H9 (cell line): ENCODE measurements at regions not wholly inside any gene's neighbourhood (a gene's known extent, or its start where the extent isn't known, plus 50 kb on each side); places are given as distances from the start of the nearest gene placed in this dataset.
A peak's percentile ranks its signal among the peaks of the same experiment; 100 is the strongest.

Source experiments
- DNase-seq: peaks from one replicate; pipeline ENCODE4 v3.0.0-alpha.2; 2017
- H2AFZ ChIP-seq: one replicate; pipeline ENCODE4 v1.6.1; 2013; ENCODE audit warnings: mild to moderate bottlenecking, low read length, control low read depth, moderate library complexity
- H2AK5ac ChIP-seq: 2 replicates; pipeline ENCODE4 v1.6.1; 2013; ENCODE audit warnings: low read length, control low read depth, mixed read lengths; ENCODE audit not compliant: insufficient read length
- H2BK120ac ChIP-seq: one replicate; pipeline ENCODE4 v1.6.1; 2013; ENCODE audit warnings: low read depth, mild to moderate bottlenecking, low read length, control low read depth, inconsistent platforms; ENCODE audit not compliant: poor library complexity, severe bottlenecking
- H2BK12ac ChIP-seq: 2 replicates; pipeline ENCODE4 v1.6.1; 2013; ENCODE audit warnings: low read length, control low read depth, mixed read lengths, low read depth; ENCODE audit not compliant: insufficient read length
- H2BK15ac ChIP-seq: 2 replicates; pipeline ENCODE4 v1.6.1; 2013; ENCODE audit warnings: low read depth, low read length, control low read depth
- H2BK20ac ChIP-seq: one replicate; pipeline ENCODE4 v1.6.1; 2013; ENCODE audit warnings: low read depth, mild to moderate bottlenecking, low read length, control low read depth, inconsistent platforms; ENCODE audit not compliant: poor library complexity, severe bottlenecking
- H2BK5ac ChIP-seq: 2 replicates; pipeline ENCODE4 v1.6.1; 2013; ENCODE audit warnings: low read length, control low read depth, mixed read lengths; ENCODE audit not compliant: insufficient read length
- H3K14ac ChIP-seq: 2 replicates; pipeline ENCODE4 v1.6.1; 2013; ENCODE audit warnings: low read length, control low read depth; ENCODE audit not compliant: insufficient read depth
- H3K18ac ChIP-seq: 2 replicates; pipeline ENCODE4 v1.6.1; 2013; ENCODE audit warnings: low read depth, mild to moderate bottlenecking, mixed read lengths, low read length, control low read depth; ENCODE audit not compliant: insufficient read length
- H3K23ac ChIP-seq: 2 replicates; pipeline ENCODE4 v1.6.1; 2013; ENCODE audit warnings: low read length, control low read depth, mixed read lengths, low read depth; ENCODE audit not compliant: insufficient read length
- H3K23me2 ChIP-seq: 2 replicates; pipeline ENCODE4 v1.6.1; 2013; ENCODE audit warnings: low read depth, mild to moderate bottlenecking, mixed read lengths, low read length, control low read depth; ENCODE audit not compliant: insufficient read length, poor library complexity, severe bottlenecking
- H3K27ac ChIP-seq: 2 replicates; pipeline ENCODE4 v1.5.1; 2013; ENCODE audit warnings: low read length, control low read depth, mixed read lengths, low read depth; ENCODE audit not compliant: insufficient read length
- H3K27me3 ChIP-seq: 2 replicates; pipeline ENCODE4 v1.6.1; 2013; ENCODE audit warnings: low read length, control low read depth, inconsistent platforms; ENCODE audit not compliant: insufficient read depth
- H3K4ac ChIP-seq: 2 replicates; pipeline ENCODE4 v1.6.1; 2013; ENCODE audit warnings: low read depth, mild to moderate bottlenecking, control low read depth, inconsistent platforms, low read length, moderate library complexity
- H3K4me1 ChIP-seq: 2 replicates; pipeline ENCODE4 v1.6.1; 2013; ENCODE audit warnings: low read length, control low read depth, inconsistent platforms; ENCODE audit not compliant: insufficient read depth
- H3K4me2 ChIP-seq: 2 replicates; pipeline ENCODE4 v1.6.1; 2013; ENCODE audit warnings: low read length, control low read depth, mixed read lengths; ENCODE audit not compliant: insufficient read length, insufficient read depth
- H3K56ac ChIP-seq: 2 replicates; pipeline ENCODE4 v1.6.1; 2013; ENCODE audit warnings: low read depth, mild to moderate bottlenecking, mixed read lengths, low read length, control low read depth; ENCODE audit not compliant: insufficient read length
- H3K79me1 ChIP-seq: 2 replicates; pipeline ENCODE4 v1.6.1; 2013; ENCODE audit warnings: low read depth, mild to moderate bottlenecking, moderate library complexity, low read length, control low read depth, inconsistent platforms; ENCODE audit not compliant: insufficient read depth, poor library complexity, severe bottlenecking
- H3K79me2 ChIP-seq: 2 replicates; pipeline ENCODE4 v1.6.1; 2013; ENCODE audit warnings: low read length, control low read depth, inconsistent platforms; ENCODE audit not compliant: insufficient read depth
- H3K9ac ChIP-seq: 2 replicates; pipeline ENCODE4 v1.6.1; 2013; ENCODE audit warnings: low read length, control low read depth, mixed read lengths; ENCODE audit not compliant: insufficient read length; ENCODE audit errors: extremely low read depth
- H3K9me3 ChIP-seq: one replicate; pipeline ENCODE4 v1.6.1; 2013; ENCODE audit warnings: low read depth, low read length, inconsistent platforms; ENCODE audit not compliant: control insufficient read depth
- H3T11ph ChIP-seq: one replicate; pipeline ENCODE4 v1.6.1; 2013; ENCODE audit warnings: mild to moderate bottlenecking, low read length, control low read depth, inconsistent platforms
- H4K20me1 ChIP-seq: one replicate; pipeline ENCODE4 v1.6.1; 2013; ENCODE audit not compliant: control insufficient read depth, insufficient read length, insufficient read depth
- H4K5ac ChIP-seq: 2 replicates; pipeline ENCODE4 v1.6.1; 2013; ENCODE audit warnings: low read depth, mild to moderate bottlenecking, mixed read lengths, low read length, control low read depth; ENCODE audit not compliant: insufficient read length
- H4K8ac ChIP-seq: replicated peaks from 2 replicates; pipeline ENCODE4 v1.6.1; 2013; ENCODE audit warnings: low read length, control low read depth, mixed read lengths, low read depth; ENCODE audit not compliant: insufficient read length
- H4K91ac ChIP-seq: 2 replicates; pipeline ENCODE4 v1.6.1; 2013; ENCODE audit warnings: low read depth, mild to moderate bottlenecking, moderate library complexity, mixed read lengths, low read length, control low read depth; ENCODE audit not compliant: insufficient read length
- H3K27ac Mint-ChIP-seq, 3 experiments: 2 replicates in 2 of 3; 3 replicates in 1 of 3; pipeline ENCODE4 v1.8.0; 2020 to 2021; ENCODE audit warnings: mixed read lengths in 3 of 3, mild to moderate bottlenecking in 1 of 3, moderate library complexity in 1 of 3
- H3K27me3 Mint-ChIP-seq: 2 replicates; pipeline ENCODE4 v1.8.0; 2021; ENCODE audit warnings: low read depth, mild to moderate bottlenecking, moderate library complexity, mixed read lengths
- H3K36me3 Mint-ChIP-seq, 3 experiments: 2 replicates in 2 of 3; 3 replicates in 1 of 3; pipeline ENCODE4 v1.8.0; 2020 to 2021; ENCODE audit warnings: low read depth in 3 of 3, mixed read lengths in 3 of 3; ENCODE audit not compliant: insufficient read depth in 1 of 3
- H3K4me1 Mint-ChIP-seq, 2 experiments: 2 replicates each; pipeline ENCODE4 v1.8.0; 2020; ENCODE audit warnings: mixed read lengths in 2 of 2
- H3K4me3 Mint-ChIP-seq, 2 experiments: 2 replicates in 1 of 2; 3 replicates in 1 of 2; pipeline ENCODE4 v1.8.0; 2020 to 2021; ENCODE audit warnings: mild to moderate bottlenecking in 2 of 2, mixed read lengths in 2 of 2, moderate library complexity in 1 of 2
- H3K9me3 Mint-ChIP-seq, 2 experiments: 2 replicates in 1 of 2; 3 replicates in 1 of 2; pipeline ENCODE4 v1.8.0; 2020; ENCODE audit warnings: mild to moderate bottlenecking in 2 of 2, mixed read lengths in 2 of 2, moderate library complexity in 1 of 2
- WGBS: extraction: QIAGEN DNeasy Blood & Tissue Kit; methylation state at CpG from one replicate; pipeline ENCODE4 v1.1.7; 2013; ENCODE audit warnings: missing lambda C conversion rate, low lambda C conversion rate, mixed read lengths; ENCODE audit not compliant: insufficient read length; ENCODE audit errors: extremely low coverage; 5-methylcytosine and 5-hydroxymethylcytosine counted together
- TF ChIP-seq, protein P1 (sequence below): fragments of 200-600 bp; sonication (generic); conservative IDR thresholded peaks from 3 replicates; pipeline ENCODE4 v1.8.0; 2021; ENCODE audit warnings: antibody characterized with exemption, mild to moderate bottlenecking

DNA sequence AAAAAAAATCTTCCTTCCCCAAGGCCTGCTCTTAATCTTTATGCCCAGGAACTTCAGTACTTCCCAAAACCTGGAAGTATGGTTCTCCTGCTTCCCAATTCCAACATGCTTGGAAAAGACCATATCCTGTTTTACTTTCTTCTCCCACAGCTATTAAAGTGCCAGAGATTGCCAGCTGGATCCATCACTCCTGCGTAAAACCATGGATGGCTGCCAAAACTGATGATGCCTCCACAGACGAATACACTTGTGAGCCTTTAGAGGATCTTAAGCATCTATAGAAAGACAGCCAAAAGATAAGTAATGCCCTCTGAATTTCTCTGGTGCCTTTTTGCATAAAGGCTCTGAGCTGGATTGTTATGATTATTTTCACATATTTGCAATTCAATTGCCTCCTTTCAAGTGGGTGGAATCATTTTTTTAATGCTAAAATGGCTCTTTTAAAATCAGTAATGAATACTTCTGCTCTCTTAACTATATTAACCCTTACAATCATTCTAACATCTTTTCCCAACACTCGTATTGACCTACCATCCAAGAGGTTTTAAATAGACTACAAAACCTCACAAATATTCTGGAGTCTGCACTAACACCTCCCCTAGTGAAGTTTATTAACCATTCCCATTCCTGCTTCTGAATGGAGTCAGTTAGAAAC, 1807.8 kb downstream of the BRINP3 start:
- no peaks in the 10 kb centered on the region for H3K27me3 Mint-ChIP-seq
- H3K27ac Mint-ChIP-seq = peak overlapping the region in 2 of 3 experiments; percentile 77 to 86; a peak in 5 of 7 replicates
- Histone ChIP-seq H3K23me2 (no peaks in the 10 kb centered on the region), H3K18ac (no peak overlapping the region), H3K9me3 (no peaks in the 10 kb centered on the region), H3K79me2 (no peaks in the 10 kb centered on the region), H4K8ac (no peak overlapping the region), H4K91ac (no peak overlapping the region), H3K14ac (no peak overlapping the region), H3K4me2 (no peak overlapping the region), H4K5ac (no peak overlapping the region), H4K20me1 (no peaks in the 10 kb centered on the region), H2AK5ac (no peak overlapping the region), H3K4ac (no peak overlapping the region), H3T11ph (no peak overlapping the region), H3K27me3 (no peaks in the 10 kb centered on the region), H2BK5ac (no peak overlapping the region), H3K79me1 (no peaks in the 10 kb centered on the region), H2BK20ac (no peak overlapping the region), H2BK15ac (no peak overlapping the region), H3K4me1 (peaks cover 8% of the 10 kb centered on the region; the same call in 1 of the 2 replicates), H3K23ac (no peak overlapping the region), H2BK120ac (no peak overlapping the region), H3K27ac (no peak overlapping the region), H3K56ac (no peak overlapping the region), H2AFZ (no peak overlapping the region), H3K9ac (no peak overlapping the region), H2BK12ac (no peak overlapping the region)
- H3K9me3 Mint-ChIP-seq = peaks cover 0 to 7% of the 10 kb centered on the region in 2 experiments; a peak in 4 of 5 replicates
- DNase-seq = no peak
- WGBS = 100% methylated on average over 1 of the region's 3 CpGs
- TF ChIP-seq, protein P1, sequence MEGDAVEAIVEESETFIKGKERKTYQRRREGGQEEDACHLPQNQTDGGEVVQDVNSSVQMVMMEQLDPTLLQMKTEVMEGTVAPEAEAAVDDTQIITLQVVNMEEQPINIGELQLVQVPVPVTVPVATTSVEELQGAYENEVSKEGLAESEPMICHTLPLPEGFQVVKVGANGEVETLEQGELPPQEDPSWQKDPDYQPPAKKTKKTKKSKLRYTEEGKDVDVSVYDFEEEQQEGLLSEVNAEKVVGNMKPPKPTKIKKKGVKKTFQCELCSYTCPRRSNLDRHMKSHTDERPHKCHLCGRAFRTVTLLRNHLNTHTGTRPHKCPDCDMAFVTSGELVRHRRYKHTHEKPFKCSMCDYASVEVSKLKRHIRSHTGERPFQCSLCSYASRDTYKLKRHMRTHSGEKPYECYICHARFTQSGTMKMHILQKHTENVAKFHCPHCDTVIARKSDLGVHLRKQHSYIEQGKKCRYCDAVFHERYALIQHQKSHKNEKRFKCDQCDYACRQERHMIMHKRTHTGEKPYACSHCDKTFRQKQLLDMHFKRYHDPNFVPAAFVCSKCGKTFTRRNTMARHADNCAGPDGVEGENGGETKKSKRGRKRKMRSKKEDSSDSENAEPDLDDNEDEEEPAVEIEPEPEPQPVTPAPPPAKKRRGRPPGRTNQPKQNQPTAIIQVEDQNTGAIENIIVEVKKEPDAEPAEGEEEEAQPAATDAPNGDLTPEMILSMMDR = no peak
- peaks cover 4 to 21% (median 10%) of the 10 kb centered on the region in 3 experiments for H3K36me3 Mint-ChIP-seq
- no peak overlapping the region for H3K4me3 Mint-ChIP-seq
- peaks cover 26 to 27% of the 10 kb centered on the region in 2 experiments for H3K4me1 Mint-ChIP-seq
